ENCODE measurements at regions not wholly inside any gene's neighbourhood (a gene's known extent, or its start where the extent isn't known, plus 50 kb on each side); places are given as distances from the start of the nearest gene placed in this dataset.
"Not testable (repeated sequence)": the region's sequence is repeated elsewhere in the genome, so short reads cannot be mapped to it uniquely, and the experiment has no call there.

DNA sequence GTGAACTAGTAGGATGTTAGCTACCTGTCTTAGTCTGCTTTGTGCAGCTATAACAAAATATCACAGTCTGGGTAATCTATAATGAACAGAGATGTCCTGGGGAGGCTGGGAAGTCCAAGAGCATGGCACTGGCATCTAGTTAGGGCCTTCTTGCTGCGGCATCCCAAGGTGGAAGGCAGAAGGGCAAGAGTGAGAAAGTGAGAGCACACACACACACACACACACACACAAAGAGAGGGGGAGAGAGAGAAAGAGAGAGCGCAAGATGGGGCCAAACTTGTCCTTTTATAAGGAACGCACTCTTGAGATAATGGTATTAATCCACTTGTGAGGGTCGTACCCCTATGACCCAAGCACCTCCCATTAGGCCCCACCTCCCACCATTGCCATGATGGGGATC is 4423.6 kb upstream of the TPTE start:
- H3K9me3 ChIP-seq; H3K79me2 ChIP-seq (ENCODE audit: insufficient read depth); H3K4me3 ChIP-seq (ENCODE audit: low read depth in 2 of 2, low read length in 1 of 2); H2AFZ ChIP-seq (ENCODE audit: low read depth); H3K4me1 ChIP-seq (ENCODE audit: control insufficient read depth in 1 of 2, insufficient read depth in 2 of 2, low read depth in 1 of 2, low read length in 1 of 2); POLR2A ChIA-PET; CTCF ChIA-PET; H3K9ac ChIP-seq; H3F3A ChIP-seq (replicated peaks; ENCODE audit: insufficient read depth); H3K4me2 ChIP-seq; H3K27me3 ChIP-seq (ENCODE audit: insufficient read depth); H3K9me2 ChIP-seq; DNase-seq; H3K36me3 ChIP-seq (replicated peaks in 1 of 2; ENCODE audit: control insufficient read depth in 1 of 2, insufficient read depth in 2 of 2, low read length in 1 of 2); H3K27ac ChIP-seq (ENCODE audit: low read depth in 2 of 2, low read length in 1 of 2); H4K20me1 ChIP-seq (ENCODE audit: insufficient read depth): not testable (repeated sequence)
- 87% methylated on average over 4 of the region's 4 CpGs for WGBS (ENCODE audit: low lambda C conversion rate)

DNA sequence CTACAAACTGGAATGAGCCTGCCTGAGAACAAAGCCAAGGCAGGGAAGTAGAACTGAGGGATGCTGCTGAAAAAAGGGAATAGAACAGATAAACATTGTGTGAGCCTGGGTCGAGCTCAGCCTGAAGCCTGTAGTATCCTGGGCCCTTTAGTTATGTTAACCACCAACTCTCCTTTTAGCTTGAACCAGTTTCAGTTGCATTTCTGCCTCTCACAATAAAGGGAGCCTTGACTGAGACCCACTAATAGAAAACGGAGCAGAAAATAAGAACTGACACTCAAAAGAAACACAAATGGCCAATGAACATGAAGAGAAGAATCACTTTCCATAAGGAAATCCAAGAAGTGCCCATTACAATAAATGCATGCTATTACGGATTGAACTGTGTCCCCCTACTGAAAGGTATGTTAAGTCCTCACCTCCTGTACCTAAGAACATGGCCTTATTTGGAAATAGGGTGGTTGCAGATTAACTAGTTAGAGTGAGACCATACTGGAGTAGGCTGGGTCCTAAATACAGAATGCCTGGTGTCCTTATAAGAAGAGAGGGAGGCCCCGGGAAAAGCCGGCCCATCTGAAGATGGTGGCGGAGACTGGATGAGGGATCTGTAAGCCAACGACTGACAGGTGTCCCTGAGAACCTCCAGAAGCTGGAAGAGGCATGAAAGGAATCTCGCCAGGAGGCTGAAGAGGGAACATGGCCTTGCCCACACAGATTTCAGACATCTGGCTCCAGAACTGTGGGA is 4423.0 kb upstream of the TPTE start:
- H2AFZ ChIP-seq (ENCODE audit: low read depth); H3K4me3 ChIP-seq (ENCODE audit: low read depth in 2 of 2, low read length in 1 of 2); H3K9me2 ChIP-seq; H3K79me2 ChIP-seq (ENCODE audit: insufficient read depth); CTCF ChIA-PET; POLR2A ChIA-PET; DNase-seq; H3K4me2 ChIP-seq; H3K9me3 ChIP-seq; H3K9ac ChIP-seq; H3K27me3 ChIP-seq (ENCODE audit: insufficient read depth); H3K36me3 ChIP-seq (replicated peaks in 1 of 2; ENCODE audit: control insufficient read depth in 1 of 2, insufficient read depth in 2 of 2, low read length in 1 of 2); H3F3A ChIP-seq (replicated peaks; ENCODE audit: insufficient read depth); H3K27ac ChIP-seq (ENCODE audit: low read depth in 2 of 2, low read length in 1 of 2); H3K4me1 ChIP-seq (ENCODE audit: control insufficient read depth in 1 of 2, insufficient read depth in 2 of 2, low read depth in 1 of 2, low read length in 1 of 2); H4K20me1 ChIP-seq (ENCODE audit: insufficient read depth): not testable (repeated sequence)
- 71% methylated on average over 6 of the region's 8 CpGs for WGBS (ENCODE audit: low lambda C conversion rate)

DNA sequence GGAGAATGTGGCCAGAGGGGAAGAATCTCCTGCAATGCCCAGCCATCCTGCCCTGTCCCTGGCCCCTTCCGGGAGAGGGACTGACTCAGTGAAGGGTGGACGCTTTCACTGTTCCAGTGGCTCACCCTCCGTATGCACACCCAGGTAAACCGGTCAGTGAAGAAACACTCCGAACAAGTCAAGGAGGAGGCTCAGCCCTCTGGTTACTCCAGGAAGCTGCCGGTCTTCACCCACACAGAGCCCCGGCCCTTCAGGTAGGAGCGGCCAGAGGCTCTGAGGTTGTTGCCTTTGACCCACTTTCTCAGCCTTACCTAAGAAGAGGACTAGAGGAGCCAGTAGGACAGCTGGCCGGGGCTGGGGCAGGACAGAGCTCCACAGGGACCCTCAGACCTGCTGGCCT is 4419.8 kb upstream of the TPTE start:
- H3K9me2 ChIP-seq; H3K4me3 ChIP-seq (ENCODE audit: low read depth in 2 of 2, low read length in 1 of 2); H3K4me2 ChIP-seq; H3K9me3 ChIP-seq; H3K9ac ChIP-seq; DNase-seq; CTCF ChIA-PET; H3K36me3 ChIP-seq (replicated peaks in 1 of 2; ENCODE audit: control insufficient read depth in 1 of 2, insufficient read depth in 2 of 2, low read length in 1 of 2); H3K4me1 ChIP-seq (ENCODE audit: control insufficient read depth in 1 of 2, insufficient read depth in 2 of 2, low read depth in 1 of 2, low read length in 1 of 2); H4K20me1 ChIP-seq (ENCODE audit: insufficient read depth); H2AFZ ChIP-seq (ENCODE audit: low read depth); H3K27ac ChIP-seq (ENCODE audit: low read depth in 2 of 2, low read length in 1 of 2); H3K27me3 ChIP-seq (ENCODE audit: insufficient read depth); H3F3A ChIP-seq (replicated peaks; ENCODE audit: insufficient read depth); POLR2A ChIA-PET; H3K79me2 ChIP-seq (ENCODE audit: insufficient read depth): not testable (repeated sequence)
- no CpG with 5 or more reads among the region's 9 CpGs for WGBS (ENCODE audit: low lambda C conversion rate)

DNA sequence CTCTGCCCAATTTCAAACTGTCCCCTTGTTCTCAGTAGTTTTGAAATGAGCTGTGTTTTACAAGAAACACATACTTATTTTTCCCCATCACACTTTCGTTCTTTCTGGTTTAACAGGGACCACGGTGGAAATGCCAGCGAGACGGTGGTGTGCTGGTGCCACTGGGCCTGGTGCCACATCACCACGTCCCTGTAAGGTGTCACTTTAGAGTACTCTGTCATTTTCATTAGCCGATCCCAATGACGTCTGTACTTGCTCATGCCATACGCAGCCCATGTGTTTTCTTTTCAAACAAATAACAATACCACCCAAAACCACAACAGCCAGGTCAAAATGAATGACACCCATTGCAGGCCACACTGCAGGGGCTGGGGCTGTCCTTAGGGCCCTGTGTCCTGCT is 4416.8 kb upstream of the TPTE start:
- no CpG with 5 or more reads among the region's 8 CpGs for WGBS (ENCODE audit: low lambda C conversion rate)
- H3K4me2 ChIP-seq; H2AFZ ChIP-seq (ENCODE audit: low read depth); POLR2A ChIA-PET; H3K79me2 ChIP-seq (ENCODE audit: insufficient read depth); H3K4me3 ChIP-seq (ENCODE audit: low read depth in 2 of 2, low read length in 1 of 2); H3K9me2 ChIP-seq; H3K9me3 ChIP-seq; H4K20me1 ChIP-seq (ENCODE audit: insufficient read depth); H3K4me1 ChIP-seq (ENCODE audit: control insufficient read depth in 1 of 2, insufficient read depth in 2 of 2, low read depth in 1 of 2, low read length in 1 of 2); DNase-seq; H3K36me3 ChIP-seq (replicated peaks in 1 of 2; ENCODE audit: control insufficient read depth in 1 of 2, insufficient read depth in 2 of 2, low read length in 1 of 2); CTCF ChIA-PET; H3K27ac ChIP-seq (ENCODE audit: low read depth in 2 of 2, low read length in 1 of 2); H3K9ac ChIP-seq; H3F3A ChIP-seq (replicated peaks; ENCODE audit: insufficient read depth); H3K27me3 ChIP-seq (ENCODE audit: insufficient read depth): not testable (repeated sequence)

DNA sequence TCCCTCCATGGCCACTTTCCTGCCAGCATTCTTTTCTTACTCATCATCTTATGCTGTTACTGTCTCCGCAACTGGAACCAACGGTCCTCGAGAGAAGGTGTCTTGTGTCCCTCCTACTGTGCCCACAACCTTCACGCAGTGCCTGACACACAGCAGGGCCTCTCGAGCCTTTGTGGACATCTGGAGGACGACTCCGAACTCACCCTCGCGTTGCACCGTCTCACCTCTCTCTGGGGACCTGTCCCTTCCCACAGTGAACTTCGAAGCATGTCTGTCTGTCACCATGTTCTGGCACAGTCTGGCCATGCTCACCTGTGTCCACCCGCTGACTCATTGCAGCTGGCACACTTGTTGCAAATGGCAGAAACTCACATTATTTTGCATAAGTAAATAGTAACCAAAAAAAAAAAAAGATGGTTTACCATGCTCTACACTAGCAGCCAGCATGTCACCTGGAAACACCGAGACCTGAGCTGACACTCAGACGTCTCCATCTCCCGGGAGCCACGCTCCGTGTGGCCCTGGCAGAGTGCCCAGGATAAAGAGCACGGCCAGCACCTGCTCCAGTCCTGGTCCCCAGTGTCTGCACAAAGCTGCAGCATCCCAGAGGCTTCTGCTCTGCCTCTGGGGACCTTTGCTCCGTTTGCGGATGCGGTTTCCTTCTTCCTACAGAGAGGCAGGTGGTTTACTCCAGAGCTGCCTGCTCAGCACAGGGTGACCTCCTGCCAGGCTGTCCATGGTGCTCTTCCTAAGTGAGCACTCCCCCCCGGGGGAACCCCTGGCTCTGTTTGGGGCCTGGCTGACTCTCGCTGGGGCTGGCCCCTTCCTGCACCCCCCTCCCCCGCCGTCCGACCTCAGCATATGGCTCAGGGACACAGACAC is 4414.5 kb upstream of the TPTE start:
- H3K27ac ChIP-seq (ENCODE audit: low read depth in 2 of 2, low read length in 1 of 2); H3K4me1 ChIP-seq (ENCODE audit: control insufficient read depth in 1 of 2, insufficient read depth in 2 of 2, low read depth in 1 of 2, low read length in 1 of 2); POLR2A ChIA-PET; CTCF ChIA-PET; H3K9me3 ChIP-seq; H3K79me2 ChIP-seq (ENCODE audit: insufficient read depth); H3K4me2 ChIP-seq; H3F3A ChIP-seq (replicated peaks; ENCODE audit: insufficient read depth); H3K9me2 ChIP-seq; H3K36me3 ChIP-seq (replicated peaks in 1 of 2; ENCODE audit: control insufficient read depth in 1 of 2, insufficient read depth in 2 of 2, low read length in 1 of 2); DNase-seq; H4K20me1 ChIP-seq (ENCODE audit: insufficient read depth); H3K4me3 ChIP-seq (ENCODE audit: low read depth in 2 of 2, low read length in 1 of 2); H3K27me3 ChIP-seq (ENCODE audit: insufficient read depth); H3K9ac ChIP-seq; H2AFZ ChIP-seq (ENCODE audit: low read depth): not testable (repeated sequence)
- 86% methylated on average over 12 of the region's 26 CpGs for WGBS (ENCODE audit: low lambda C conversion rate)

DNA sequence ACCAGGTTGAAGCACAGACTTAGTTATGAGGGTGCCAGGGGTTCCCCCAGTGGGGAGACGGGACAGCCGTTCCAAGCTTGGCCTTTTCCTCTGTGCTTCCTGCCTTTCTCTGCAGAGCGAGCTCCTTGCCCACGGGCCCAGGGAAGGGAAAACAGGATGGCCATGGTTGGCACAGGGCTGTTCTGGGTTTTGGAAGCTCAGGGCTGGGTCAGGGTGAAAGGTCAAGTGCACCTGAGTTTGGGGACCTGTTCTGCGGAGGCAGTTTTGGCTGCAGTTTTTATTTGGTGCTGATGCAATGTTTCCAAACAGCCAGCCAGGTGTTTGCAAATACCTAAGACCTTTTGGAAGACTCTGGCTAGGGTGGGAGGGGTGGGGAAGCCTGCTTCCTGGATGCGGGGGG is 4412.5 kb upstream of the TPTE start:
- H3K9me3 ChIP-seq; H3K9ac ChIP-seq; H3K9me2 ChIP-seq; H2AFZ ChIP-seq (ENCODE audit: low read depth); DNase-seq; H3K79me2 ChIP-seq (ENCODE audit: insufficient read depth); H3F3A ChIP-seq (replicated peaks; ENCODE audit: insufficient read depth); H3K4me3 ChIP-seq (ENCODE audit: low read depth in 2 of 2, low read length in 1 of 2); CTCF ChIA-PET; H3K27me3 ChIP-seq (ENCODE audit: insufficient read depth); H3K36me3 ChIP-seq (replicated peaks in 1 of 2; ENCODE audit: control insufficient read depth in 1 of 2, insufficient read depth in 2 of 2, low read length in 1 of 2); H3K4me2 ChIP-seq; H4K20me1 ChIP-seq (ENCODE audit: insufficient read depth); H3K27ac ChIP-seq (ENCODE audit: low read depth in 2 of 2, low read length in 1 of 2); POLR2A ChIA-PET; H3K4me1 ChIP-seq (ENCODE audit: control insufficient read depth in 1 of 2, insufficient read depth in 2 of 2, low read depth in 1 of 2, low read length in 1 of 2): not testable (repeated sequence)
- no CpG with 5 or more reads among the region's 6 CpGs for WGBS (ENCODE audit: low lambda C conversion rate)
